ENCODE measurements at regions not wholly inside any gene's neighbourhood (a gene's known extent, or its start where the extent isn't known, plus 50 kb on each side); places are given as distances from the start of the nearest gene placed in this dataset.
"Not testable (repeated sequence)": the region's sequence is repeated elsewhere in the genome, so short reads cannot be mapped to it uniquely, and the experiment has no call there.

GRCh38 chrX:1140236-1140681 is 72.2 kb downstream of the CRLF2 start:
- DNase-seq (ENCODE audit: low read depth, low spot score) = peak; percentile 74

GRCh38 chrX:1139185-1139500 is 73.3 kb downstream of the CRLF2 start:
- no peak for DNase-seq (ENCODE audit: low read depth, low spot score)

DNA sequence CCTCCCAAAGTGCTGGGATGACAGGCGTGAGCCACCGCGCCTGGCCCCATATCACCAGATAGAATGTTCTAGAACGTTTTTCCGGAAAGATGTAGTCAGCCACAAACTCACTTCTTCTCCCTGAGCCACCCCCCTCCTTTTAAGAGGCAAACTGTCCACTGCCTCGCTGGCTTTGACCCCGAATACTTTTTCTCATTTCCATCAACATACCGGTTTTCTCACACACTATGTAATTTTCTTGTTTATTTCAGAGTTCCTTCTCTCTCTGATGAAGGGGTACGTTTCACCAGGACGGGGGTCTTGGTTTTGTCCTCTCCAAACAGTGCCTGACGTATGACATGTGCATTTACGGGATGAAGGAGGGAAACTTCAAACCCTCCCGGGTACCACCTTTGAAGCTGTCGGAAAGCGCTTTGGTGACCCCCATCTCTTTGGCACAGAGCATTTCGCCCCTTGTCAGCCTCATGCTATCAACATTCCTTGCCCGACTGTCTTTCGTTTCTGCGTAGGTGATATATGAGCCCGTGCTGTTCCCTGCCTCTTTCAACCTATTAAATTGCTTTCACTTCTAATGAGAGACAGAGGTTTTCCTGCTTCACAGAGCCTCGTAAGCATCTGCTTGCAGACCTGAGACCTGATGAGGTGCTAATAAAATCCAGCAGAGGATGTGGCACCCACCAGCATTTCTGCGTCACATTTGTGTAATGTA is 73.8 kb downstream of the CRLF2 start:
- DNase-seq (ENCODE audit: low read depth, low spot score) = no peak

- DNase-seq (ENCODE audit: low read depth, low spot score) = no peak
Measured at GRCh38 chrX:1137531-1137930, 74.9 kb downstream of the CRLF2 start.

- DNase-seq (ENCODE audit: low read depth, low spot score) = not testable (repeated sequence)
Measured at GRCh38 chrX:1136582-1136981, 75.9 kb downstream of the CRLF2 start.

DNA sequence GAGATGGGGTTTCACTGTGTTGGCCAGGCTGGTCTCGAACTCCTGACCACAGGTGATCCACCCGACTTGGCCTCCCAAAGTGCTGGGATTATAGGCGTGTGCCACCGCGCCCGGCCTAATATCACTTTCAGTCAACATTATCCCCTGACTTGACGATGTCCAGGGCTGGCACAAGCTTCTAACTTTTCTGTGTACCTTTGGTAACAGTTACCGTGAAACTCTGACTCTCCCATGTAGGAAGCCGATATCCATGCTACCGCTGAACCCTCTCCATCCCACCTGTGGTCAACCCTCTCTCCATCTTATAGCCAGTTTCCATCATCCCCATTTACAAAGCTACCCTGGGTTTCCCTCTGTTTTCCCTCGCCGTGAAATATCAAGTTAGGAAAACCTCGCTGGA is 77.5 kb downstream of the CRLF2 start:
- no peak for DNase-seq (ENCODE audit: low read depth, low spot score)

DNA sequence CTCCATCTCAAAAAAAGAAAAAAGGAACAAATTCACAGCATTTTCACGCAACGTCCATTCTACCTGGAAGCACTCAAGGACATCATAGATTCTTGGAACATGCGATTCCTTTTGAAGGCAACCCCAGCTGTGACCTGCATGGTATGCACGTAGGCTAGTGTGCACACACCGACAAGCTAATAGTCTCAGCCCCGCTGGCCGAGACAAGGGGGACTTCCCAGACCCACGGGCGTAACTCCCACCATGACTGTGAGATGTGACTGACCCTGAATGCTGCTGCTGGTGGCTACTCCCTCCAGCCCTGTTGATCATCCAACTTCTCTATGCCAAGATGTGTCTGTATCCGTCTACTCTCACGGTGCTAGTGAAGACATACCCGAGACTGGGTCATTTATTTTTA is 78.3 kb downstream of the CRLF2 start:
- no peak for DNase-seq (ENCODE audit: low read depth, low spot score)

DNA sequence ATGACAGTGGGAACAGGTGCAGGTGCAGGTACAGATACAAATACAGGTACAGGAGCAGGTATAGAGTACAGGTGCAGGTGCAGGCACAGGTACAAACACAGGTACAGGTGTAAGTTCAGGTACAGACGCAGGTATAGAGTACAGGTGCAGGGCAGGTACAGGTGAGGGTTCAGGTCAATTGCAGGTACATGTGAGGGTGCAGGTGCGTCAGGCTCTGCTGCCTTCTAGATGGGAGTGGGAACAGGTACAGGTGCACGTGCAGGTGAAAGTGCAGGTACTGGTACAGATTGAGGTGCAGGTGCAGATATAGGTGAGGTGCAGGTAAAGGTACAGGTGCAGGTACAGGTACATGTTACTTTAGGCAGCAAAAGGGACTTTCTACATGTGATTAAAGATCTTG is 85.7 kb downstream of the CRLF2 start:
- no peak for DNase-seq (ENCODE audit: low read depth, low spot score)

- no peak for DNase-seq (ENCODE audit: low read depth, low spot score)
Measured at GRCh38 chrX:1124531-1124930, 87.9 kb downstream of the CRLF2 start.

DNA sequence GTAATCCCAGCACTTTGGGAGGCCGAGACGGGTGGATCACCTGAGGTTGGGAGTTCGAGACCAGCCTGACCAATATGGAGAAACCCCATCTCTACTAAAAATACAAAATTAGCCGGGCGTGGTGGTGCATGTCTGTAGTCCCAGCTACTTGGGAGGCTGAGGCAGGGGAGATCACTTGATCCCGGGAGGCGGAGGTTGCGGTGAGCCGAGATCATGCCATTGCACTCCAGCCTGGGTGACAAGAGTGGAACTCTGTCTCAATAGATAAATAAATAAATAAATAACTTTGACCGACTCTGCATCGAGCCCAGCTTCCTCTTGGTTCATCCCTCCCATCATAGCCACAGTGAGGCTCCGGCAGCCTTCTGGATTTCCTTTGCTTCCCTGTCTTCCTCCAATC is 89.6 kb downstream of the CRLF2 start:
- DNase-seq (ENCODE audit: low read depth, low spot score) = not testable (repeated sequence)

DNA sequence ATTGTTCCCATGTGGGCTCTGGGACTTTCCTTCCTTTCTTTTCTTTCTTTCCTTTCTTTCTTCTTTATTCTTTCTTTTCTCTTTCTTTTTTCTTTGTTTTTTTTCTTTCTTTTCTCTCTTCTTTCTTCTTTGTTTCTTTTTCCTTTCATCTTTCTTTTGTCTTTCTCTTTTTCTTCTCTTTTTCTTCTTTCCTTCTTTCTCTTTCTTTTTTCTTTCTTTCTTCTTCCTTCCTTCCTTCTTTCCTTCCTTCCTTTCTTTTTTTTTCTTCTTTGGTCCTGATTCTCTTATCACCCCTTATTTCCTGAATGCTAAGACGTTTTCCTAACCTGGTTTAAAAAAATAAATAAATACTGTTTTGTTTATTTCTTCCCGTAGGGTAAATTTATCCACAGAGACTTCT is 93.2 kb downstream of the CRLF2 start:
- DNase-seq (ENCODE audit: low read depth, low spot score) = no peak

- DNase-seq (ENCODE audit: low read depth, low spot score) = no peak
Measured at GRCh38 chrX:1118572-1119199, 93.8 kb downstream of the CRLF2 start.

- not testable (repeated sequence) for DNase-seq (ENCODE audit: low read depth, low spot score)
Measured at GRCh38 chrX:1115411-1115810, 97.0 kb downstream of the CRLF2 start.

- DNase-seq (ENCODE audit: low read depth, low spot score) = no peak
Measured at GRCh38 chrX:1112321-1112720, 100.1 kb downstream of the CRLF2 start.

DNA sequence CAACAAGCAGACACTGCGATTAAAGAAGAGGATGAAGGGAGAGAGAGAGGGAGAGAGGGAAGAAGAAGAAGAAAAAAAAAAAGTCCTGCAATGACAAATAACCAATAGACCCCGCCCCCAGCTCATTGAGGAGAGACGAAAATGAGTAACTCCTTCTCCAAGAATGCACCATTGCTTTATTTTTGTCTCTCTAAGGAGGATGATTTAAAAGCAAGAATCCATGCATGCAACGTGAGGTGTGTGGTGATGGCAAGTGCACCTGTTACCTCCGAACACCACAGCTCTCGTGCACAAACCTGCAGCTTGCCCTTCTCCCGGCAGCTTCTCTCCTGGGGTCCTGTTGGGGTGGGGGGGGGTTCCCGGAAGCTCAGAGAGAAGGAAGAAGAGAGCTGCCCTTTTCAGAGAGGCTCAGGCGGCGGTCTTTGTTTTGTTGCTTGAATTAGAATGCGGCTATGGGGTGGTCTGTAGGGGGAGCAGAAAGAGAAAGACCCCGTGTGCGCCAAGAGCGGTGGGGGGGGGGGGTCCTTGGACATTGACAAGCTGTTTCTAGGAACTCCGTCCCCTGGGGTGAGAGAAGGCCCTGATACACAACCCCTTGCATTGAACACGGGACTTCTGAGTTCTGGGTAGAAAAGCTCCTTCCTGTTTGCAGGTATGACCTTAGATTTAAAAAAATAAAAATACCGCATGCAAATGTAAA is 100.7 kb downstream of the CRLF2 start:
- peak; percentile 51 for DNase-seq (ENCODE audit: low read depth, low spot score)

- DNase-seq (ENCODE audit: low read depth, low spot score) = no peak
Measured at GRCh38 chrX:1109580-1110119, 102.8 kb downstream of the CRLF2 start.

DNA sequence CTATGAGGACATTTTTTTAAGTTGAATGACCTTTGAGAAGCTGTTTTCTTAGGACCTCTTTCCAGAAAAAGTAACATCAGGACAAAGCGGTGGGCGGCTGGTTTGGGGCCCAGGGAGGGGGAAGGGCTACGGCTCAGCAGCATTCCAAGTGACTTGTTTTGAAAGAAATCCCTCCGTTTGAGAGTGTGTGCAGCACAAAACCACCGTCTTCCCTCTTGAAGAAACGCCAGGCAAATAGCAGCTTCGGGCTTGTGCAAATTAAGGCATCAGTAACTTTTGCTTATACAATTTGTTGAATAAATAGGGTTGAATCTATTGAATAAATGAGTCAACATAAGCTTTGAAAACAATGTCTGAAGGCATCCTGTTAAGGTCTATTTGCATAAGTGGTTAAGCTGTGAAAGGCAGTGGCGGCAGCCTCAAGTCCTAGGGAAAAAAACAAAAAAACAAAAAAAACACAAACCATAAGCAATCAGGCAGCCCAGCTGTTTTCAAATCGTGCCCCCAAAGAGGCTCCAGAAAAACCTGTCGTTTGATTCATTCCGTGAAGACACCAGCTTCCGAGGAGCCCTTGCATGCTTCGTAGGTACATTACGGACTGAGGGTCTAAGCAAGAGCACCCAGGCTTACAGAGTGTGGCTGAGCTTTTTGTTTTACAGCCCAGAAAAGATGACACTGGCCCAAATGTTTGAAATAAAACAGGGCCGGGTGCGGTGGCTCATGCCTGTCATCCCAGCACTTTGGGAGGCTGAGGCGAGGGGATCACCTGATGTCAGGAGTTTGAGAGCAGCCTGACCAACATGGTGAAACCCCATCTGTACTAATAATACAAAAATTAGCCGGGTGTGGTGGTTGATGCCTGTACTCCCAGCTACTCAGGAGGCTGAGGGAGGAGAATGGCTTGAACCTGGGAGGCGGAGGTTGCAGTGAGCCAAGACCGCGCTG is 103.7 kb downstream of the CRLF2 start:
- peak; percentile 79 for DNase-seq (ENCODE audit: low read depth, low spot score)

DNA sequence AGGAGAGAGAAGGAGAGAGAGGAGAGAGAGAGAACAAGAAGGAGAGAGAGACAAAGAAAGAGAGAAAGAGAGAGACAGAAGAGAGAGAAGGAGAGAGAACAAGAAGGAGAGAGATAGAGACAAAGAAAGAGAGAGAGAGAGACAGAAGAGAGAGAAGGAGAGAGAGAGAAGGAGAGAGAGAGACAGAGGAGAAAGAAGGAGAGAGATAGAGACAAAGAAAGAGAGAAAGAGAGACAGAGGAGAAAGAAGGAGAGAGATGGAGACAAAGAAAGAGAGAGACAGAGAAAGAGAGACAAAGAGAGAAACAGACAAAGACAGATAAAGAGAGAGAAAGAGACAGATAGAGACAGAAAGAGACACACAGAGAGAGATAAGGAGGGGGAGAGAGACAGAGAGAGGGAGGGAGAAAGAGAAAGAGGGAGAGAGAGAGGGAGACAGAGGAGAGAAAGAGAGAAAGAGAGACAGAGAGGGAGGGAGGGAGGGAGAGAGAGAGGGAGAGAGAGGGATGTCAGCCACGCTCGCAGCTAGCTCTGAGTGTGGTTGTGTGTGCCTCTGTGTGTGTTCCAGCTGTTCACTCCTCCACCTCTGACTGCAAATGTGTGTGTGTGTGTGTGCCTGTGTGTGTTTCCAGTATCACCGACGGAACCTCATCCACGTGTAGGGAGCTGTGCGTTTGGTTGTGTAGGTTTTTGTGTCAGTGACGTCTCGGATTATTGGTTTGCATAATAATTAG is 105.8 kb downstream of the CRLF2 start:
- DNase-seq (ENCODE audit: low read depth, low spot score) = no peak

- no peak for DNase-seq (ENCODE audit: low read depth, low spot score)
Measured at GRCh38 chrX:1105671-1106419, 106.6 kb downstream of the CRLF2 start.

- not testable (repeated sequence) for DNase-seq (ENCODE audit: low read depth, low spot score)
Measured at GRCh38 chrX:1105031-1105430, 107.4 kb downstream of the CRLF2 start.
